ENCODE measurements at regions not wholly inside any gene's neighbourhood (a gene's known extent, or its start where the extent isn't known, plus 50 kb on each side); places are given as distances from the start of the nearest gene placed in this dataset.

- no peak for TF ChIP-seq CTCF (IDR thresholded peaks at IDR 0.05)
- no peaks in the 10 kb centered on the region for H3K9me3 Mint-ChIP-seq
- POLR2A ChIA-PET: no interaction called here
Measured at GRCh38 chr13:30124131-30124768, 183.1 kb downstream of the KATNAL1 start.

DNA sequence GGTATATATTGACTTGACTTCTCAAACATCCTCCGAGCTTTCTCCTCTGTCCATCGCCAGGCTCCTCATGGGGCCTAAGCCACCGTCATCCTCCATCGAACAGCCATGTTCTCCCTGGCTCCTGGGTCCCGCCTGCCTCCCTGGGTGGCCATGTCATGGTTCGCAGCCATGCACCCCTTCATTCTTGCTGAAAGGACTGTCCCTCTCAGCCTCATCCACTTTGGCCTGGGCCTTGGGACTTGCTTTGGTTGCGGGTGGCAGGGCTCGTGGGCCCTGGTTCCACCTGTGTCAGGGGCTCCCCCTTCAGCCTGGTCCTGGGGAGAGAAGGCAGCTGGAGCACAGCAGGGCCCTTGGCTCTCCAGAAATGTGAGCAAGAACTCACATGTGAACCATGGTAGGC is 183.8 kb downstream of the KATNAL1 start:
- Mint-ChIP-seq H3K4me3 (no peak overlapping the region), H3K27me3 (no peaks in the 10 kb centered on the region), H3K27ac (no peak overlapping the region), H3K4me1 (ENCODE audit: low read depth) (peaks cover 31% of the 10 kb centered on the region), H3K36me3 (ENCODE audit: low read depth) (no peaks in the 10 kb centered on the region), H3K9me3 (no peaks in the 10 kb centered on the region)
- DNase-seq (no peak), ATAC-seq (no peak)
- CTCF ChIA-PET: interaction anchor here (6.9 to 9.5 kb wide), 2 partner anchors 9 to 10 kb away, joined by 71 to 74 read pairs; no protein-coding TSS in a partner anchor
- no peak for TF ChIP-seq CTCF (IDR thresholded peaks at IDR 0.05)
- intact Hi-C loops (cut with micrococcal nuclease): no loop called here
- POLR2A ChIA-PET: interaction anchor here (0.7 kb wide), 1 partner anchor 22 kb away, joined by 3 read pairs; no protein-coding TSS in a partner anchor

More at GRCh38 chr13:30124131-30124768, 183.1 kb downstream of the KATNAL1 start:
- intact Hi-C loops (cut with micrococcal nuclease): no loop called here
- Mint-ChIP-seq H3K27ac (no peak overlapping the region), H3K4me1 (ENCODE audit: low read depth) (peaks cover 32% of the 10 kb centered on the region), H3K4me3 (no peak overlapping the region), H3K36me3 (ENCODE audit: low read depth) (no peaks in the 10 kb centered on the region), H3K27me3 (no peaks in the 10 kb centered on the region)
- no peak for DNase-seq
- CTCF ChIA-PET: interaction anchor here (6.9 to 9.5 kb wide), 2 partner anchors 8 to 10 kb away, joined by 71 to 74 read pairs; no protein-coding TSS in a partner anchor
- ATAC-seq: no peak

- ChIA-PET POLR2A (interaction anchor here (1.0 to 2.1 kb wide), 2 partner anchors 8 to 21 kb away, joined by 3 to 5 read pairs; no protein-coding TSS in a partner anchor), CTCF (interaction anchor here (1.0 to 9.5 kb wide), 6 partner anchors 8 to 351 kb away, joined by 3 to 74 read pairs (median 6); no protein-coding TSS in a partner anchor)
- TF ChIP-seq CTCF (IDR thresholded peaks at IDR 0.05): no peak
- intact Hi-C loops (cut with micrococcal nuclease): no loop called here
- peaks cover 30% of the 10 kb centered on the region for H3K4me1 Mint-ChIP-seq (ENCODE audit: low read depth)
- peak; percentile 26 for DNase-seq
- no peaks in the 10 kb centered on the region for H3K27me3 Mint-ChIP-seq
- H3K36me3 Mint-ChIP-seq (ENCODE audit: low read depth): no peaks in the 10 kb centered on the region
- no peak overlapping the region for H3K27ac Mint-ChIP-seq
- no peaks in the 10 kb centered on the region for H3K9me3 Mint-ChIP-seq
- H3K4me3 Mint-ChIP-seq: no peak overlapping the region
- no peak for ATAC-seq
Measured at GRCh38 chr13:30121666-30122065, 185.7 kb downstream of the KATNAL1 start.

DNA sequence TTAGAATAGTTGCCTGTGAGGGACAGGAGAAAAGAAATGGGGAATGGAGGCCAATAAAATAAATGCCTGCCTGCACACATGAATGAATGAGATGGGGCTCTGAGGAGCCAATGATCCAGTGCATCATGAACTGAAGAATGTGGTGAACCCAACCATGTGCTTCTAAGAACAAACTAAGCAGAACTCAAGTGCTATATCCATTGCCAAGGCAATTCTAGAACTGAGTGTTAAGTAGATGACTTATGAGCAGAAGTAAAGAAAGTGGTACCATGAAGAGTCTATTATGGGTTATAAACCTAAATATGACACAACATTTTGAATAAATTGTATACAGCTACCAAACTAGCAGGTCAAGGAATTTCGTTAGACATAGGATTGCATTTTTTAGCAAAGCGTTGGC is 186.1 kb downstream of the KATNAL1 start:
- no peaks in the 10 kb centered on the region for H3K36me3 Mint-ChIP-seq (ENCODE audit: low read depth)
- DNase-seq (no peak), ATAC-seq (no peak)
- ChIA-PET POLR2A (interaction anchor here (1.0 to 2.1 kb wide), 2 partner anchors 9 to 22 kb away, joined by 3 to 5 read pairs; no protein-coding TSS in a partner anchor), CTCF (interaction anchor here (1.3 to 9.5 kb wide), 6 partner anchors 7 to 350 kb away, joined by 3 to 74 read pairs (median 5); no protein-coding TSS in a partner anchor)
- H3K27me3 Mint-ChIP-seq: no peaks in the 10 kb centered on the region
- H3K9me3 Mint-ChIP-seq: no peaks in the 10 kb centered on the region
- intact Hi-C loops (cut with micrococcal nuclease): no loop called here
- H3K27ac Mint-ChIP-seq: no peak overlapping the region
- H3K4me3 Mint-ChIP-seq: no peak overlapping the region
- H3K4me1 Mint-ChIP-seq (ENCODE audit: low read depth): peaks cover 30% of the 10 kb centered on the region
- TF ChIP-seq CTCF (IDR thresholded peaks at IDR 0.05): no peak

Measured in activated CD8-positive, alpha-beta T cell treated with anti-CD3 and anti-CD28 coated beads for 36 hours (primary cell).